ENCODE measurements at regions not wholly inside any gene's neighbourhood (a gene's known extent, or its start where the extent isn't known, plus 50 kb on each side); places are given as distances from the start of the nearest gene placed in this dataset.

- Mint-ChIP-seq H3K27me3 (ENCODE audit: insufficient read depth, low read depth, poor library complexity) (peaks cover 5% of the 10 kb centered on the region), H3K4me1 (no peaks in the 10 kb centered on the region), H3K27ac (no peak overlapping the region), H3K36me3 (ENCODE audit: low read depth) (0 out of 3 replicates have a peak, but pooled peaks cover 2% of the 10 kb centered on the region), H3K9me3 (peaks cover 17% of the 10 kb centered on the region), H3K4me3 (no peak overlapping the region)
- Histone ChIP-seq H3K4me2 (no peak overlapping the region), H3K79me2 (replicated peaks; ENCODE audit: insufficient read depth) (no peaks in the 10 kb centered on the region), H4K20me1 (replicated peaks; ENCODE audit: insufficient read depth) (no peaks in the 10 kb centered on the region), H3K27me3 (ENCODE audit: insufficient read depth) (no peaks in the 10 kb centered on the region), H3K4me1 (ENCODE audit: insufficient read depth) (no peaks in the 10 kb centered on the region), H2AFZ (no peak overlapping the region), H3K4me3 (no peak overlapping the region), H3K36me3 (ENCODE audit: insufficient read depth) (no peaks in the 10 kb centered on the region), H3F3A (replicated peaks; ENCODE audit: low read depth) (no peaks in the 10 kb centered on the region), H3K27ac (ENCODE audit: low read depth) (no peak overlapping the region), H3K9me2 (ENCODE audit: insufficient read depth) (0 out of 2 replicates have a peak, but pooled peaks cover 4% of the 10 kb centered on the region)
- TF ChIP-seq NANOG (IDR thresholded peaks at IDR 0.05; ENCODE audit: borderline replicate concordance), result no peak
- TF ChIP-seq ETS1 (IDR thresholded peaks at IDR 0.05), result no peak
- no peak for TF ChIP-seq CREB1 (CRISPR knock-in tag; IDR thresholded peaks at IDR 0.05; ENCODE audit: low read depth)
- no peak for TF ChIP-seq STAT1 (IDR thresholded peaks at IDR 0.05; ENCODE audit: unreplicated experiment)
- TF ChIP-seq POLR2AphosphoS5 (IDR thresholded peaks at IDR 0.05; ENCODE audit: low read depth), result no peak
- no peak for TF ChIP-seq REST (IDR thresholded peaks at IDR 0.05; ENCODE audit: unreplicated experiment)
- ATAC-seq (no peak), DNase-seq (ENCODE audit: low spot score) (no peak)
Measured at GRCh38 chr15:101583284-101583683, 68.9 kb downstream of the TM2D3 start.

- no peak overlapping the region for H3K4me3 ChIP-seq
- Mint-ChIP-seq H3K36me3 (ENCODE audit: low read depth) (peaks cover 6% of the 10 kb centered on the region; the same call in 1 of the 3 replicates), H3K4me3 (no peak overlapping the region), H3K27ac (no peak overlapping the region), H3K27me3 (ENCODE audit: insufficient read depth, low read depth, poor library complexity) (peaks cover 8% of the 10 kb centered on the region), H3K4me1 (no peaks in the 10 kb centered on the region), H3K9me3 (peaks cover 26% of the 10 kb centered on the region)
- H3K27me3 ChIP-seq (ENCODE audit: insufficient read depth), result no peaks in the 10 kb centered on the region
- H4K20me1 ChIP-seq (replicated peaks; ENCODE audit: insufficient read depth), result no peaks in the 10 kb centered on the region
- ATAC-seq (no peak), DNase-seq (ENCODE audit: low spot score) (no peak)
- H3K9me2 ChIP-seq (ENCODE audit: insufficient read depth), result 0 out of 2 replicates have a peak, but pooled peaks cover 4% of the 10 kb centered on the region
- H3K27ac ChIP-seq (ENCODE audit: low read depth), result no peak overlapping the region
- H3K79me2 ChIP-seq (replicated peaks; ENCODE audit: insufficient read depth), result no peaks in the 10 kb centered on the region
- H2AFZ ChIP-seq, result no peak overlapping the region
- no peaks in the 10 kb centered on the region for H3K4me1 ChIP-seq (ENCODE audit: insufficient read depth)
- H3K4me2 ChIP-seq, result no peak overlapping the region
- no peaks in the 10 kb centered on the region for H3K36me3 ChIP-seq (ENCODE audit: insufficient read depth)
- H3F3A ChIP-seq (replicated peaks; ENCODE audit: low read depth), result no peaks in the 10 kb centered on the region
- no peak for TF ChIP-seq ZNF331 (CRISPR knock-in tag; IDR thresholded peaks at IDR 0.05; ENCODE audit: low read depth)
- TF ChIP-seq CREB1 (CRISPR knock-in tag; IDR thresholded peaks at IDR 0.05; ENCODE audit: low read depth), result no peak
- no peak for TF ChIP-seq NANOG (IDR thresholded peaks at IDR 0.05; ENCODE audit: borderline replicate concordance)
- no peak for TF ChIP-seq CTCF (conservative IDR thresholded peaks at IDR 0.05; ENCODE audit: low read depth in 2 of 2)
- no peak for TF ChIP-seq STAT1 (IDR thresholded peaks at IDR 0.05; ENCODE audit: unreplicated experiment)
- TF ChIP-seq ZNF462 (CRISPR knock-in tag; IDR thresholded peaks at IDR 0.05), result no peak
Measured at GRCh38 chr15:101580431-101580830, 71.8 kb downstream of the TM2D3 start.

All from GM23338 (cell line).